Colonic mucosa (tissue), 4 donors: ENCODE measurements at regions not wholly inside any gene's neighbourhood (a gene's known extent, or its start where the extent isn't known, plus 50 kb on each side); places are given as distances from the start of the nearest gene placed in this dataset.

Experiments used
- DNase-seq: peaks from one replicate; pipeline ENCODE4 v3.0.0-alpha.2; 2020
- H3K27ac ChIP-seq: fragments of 200-600 bp; one replicate; pipeline ENCODE4 v1.8.0; 2021
- H3K27me3 ChIP-seq: fragments of 200-600 bp; one replicate; pipeline ENCODE4 v1.8.0; 2021
- H3K36me3 ChIP-seq: fragments of 200-600 bp; one replicate; pipeline ENCODE4 v1.8.0; 2021
- H3K4me1 ChIP-seq: fragments of 200-600 bp; one replicate; pipeline ENCODE4 v1.8.0; 2021; ENCODE audit warnings: mild to moderate bottlenecking
- H3K4me3 ChIP-seq: fragments of 200-600 bp; one replicate; pipeline ENCODE4 v1.8.0; 2021
- H3K9ac ChIP-seq, 2 donors: one replicate each; pipeline ENCODE4 v1.7.0; 2013; ENCODE audit warnings: control low read depth in 2 of 2, low read depth in 2 of 2, low read length in 2 of 2
- H3K9me3 ChIP-seq: fragments of 200-600 bp; one replicate; pipeline ENCODE4 v1.8.0; 2021
- CTCF ChIP-seq: fragments of 200-600 bp; IDR thresholded peaks from one replicate; pipeline ENCODE4 v1.8.0; 2022; ENCODE audit warnings: antibody characterized with exemption, mild to moderate bottlenecking
- intact Hi-C: fragments of 100-400 bp; cut with DNase I; formaldehyde crosslinking; loops from one replicate; pipeline ENCODE4 v1.14.1; 2022
- donor health status: healthy.
- donor health status: DM: no; HTN: no; CAD: no.
- donor health status: DM: no; HTN: no; CAD: no.

DNA sequence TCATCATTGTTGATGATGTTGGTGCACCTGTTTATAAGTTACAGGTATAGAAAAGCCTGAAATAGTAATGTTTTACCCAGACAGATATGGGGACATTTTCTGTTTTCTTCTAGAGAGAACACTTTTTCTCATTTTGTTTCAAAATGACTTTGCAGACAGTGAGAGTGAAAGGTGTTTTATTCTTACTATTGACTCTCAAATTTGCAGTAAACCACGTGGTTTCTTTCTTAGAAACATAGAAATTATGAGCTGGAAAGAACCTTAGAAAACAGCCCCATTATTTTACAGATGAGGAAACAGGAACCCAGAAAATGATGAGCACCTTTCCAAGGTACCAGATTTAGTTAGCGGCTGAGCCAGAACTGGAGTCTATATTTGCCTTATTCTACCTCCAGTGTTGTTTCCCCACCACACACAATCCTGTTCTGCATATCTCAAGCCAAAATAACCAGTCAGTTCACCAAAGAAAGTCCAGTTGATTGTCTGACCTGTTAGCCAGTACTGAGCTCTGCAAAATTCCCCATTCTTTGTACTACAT lies 138.9 kb upstream of the AHR start:
- Histone ChIP-seq H3K9me3 (no peaks in the 10 kb centered on the region), H3K9ac (no peak overlapping the region), H3K27me3 (no peaks in the 10 kb centered on the region), H3K27ac (no peak overlapping the region), H3K4me3 (no peak overlapping the region), H3K4me1 (no peaks in the 10 kb centered on the region), H3K36me3 (no peaks in the 10 kb centered on the region)
- no peak for DNase-seq
- intact Hi-C loops, result no loop called here
- no peak for TF ChIP-seq CTCF

DNA sequence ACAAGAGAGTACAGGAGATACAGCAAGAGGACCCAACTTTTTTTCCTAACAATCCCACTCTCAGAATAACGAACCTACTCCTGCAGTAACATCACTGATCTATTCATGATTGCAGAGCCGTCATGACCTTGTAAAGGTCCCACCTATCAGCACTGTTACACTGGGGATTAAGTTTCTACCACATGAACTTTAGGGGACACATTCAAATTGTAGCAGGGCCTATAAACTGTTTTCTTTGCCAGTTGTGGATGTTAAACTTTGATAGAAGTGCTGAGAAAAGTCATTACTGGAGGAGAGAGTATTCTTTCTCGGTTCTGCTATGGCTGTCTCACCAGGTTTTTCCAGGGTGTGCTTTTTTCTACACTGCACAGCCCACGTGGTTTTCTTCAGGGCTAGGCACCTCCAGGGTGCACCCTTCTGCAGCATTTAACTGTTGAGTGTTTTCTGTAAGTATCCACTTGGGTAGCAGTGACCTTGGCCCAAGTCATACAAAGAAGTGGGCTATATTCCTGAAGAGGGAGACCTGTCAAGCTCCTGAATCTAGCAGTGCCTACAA lies 131.6 kb upstream of the AHR start:
- intact Hi-C loops, result no loop called here
- Histone ChIP-seq H3K9ac (no peak overlapping the region), H3K4me3 (no peak overlapping the region), H3K9me3 (no peaks in the 10 kb centered on the region), H3K4me1 (no peaks in the 10 kb centered on the region), H3K27me3 (no peaks in the 10 kb centered on the region), H3K27ac (no peak overlapping the region), H3K36me3 (no peaks in the 10 kb centered on the region)
- no peak for DNase-seq
- no peak for TF ChIP-seq CTCF

GRCh38 chr7:17168416-17168815 lies 130.0 kb upstream of the AHR start:
- no peaks in the 10 kb centered on the region for H3K27me3 ChIP-seq
- no peaks in the 10 kb centered on the region for H3K9me3 ChIP-seq
- TF ChIP-seq CTCF, result no peak
- no peaks in the 10 kb centered on the region for H3K4me1 ChIP-seq
- intact Hi-C loops, result no loop called here
- DNase-seq, result no peak
- no peak overlapping the region for H3K4me3 ChIP-seq
- no peak overlapping the region for H3K27ac ChIP-seq
- no peak overlapping the region for H3K9ac ChIP-seq
- H3K36me3 ChIP-seq, result no peaks in the 10 kb centered on the region

DNA sequence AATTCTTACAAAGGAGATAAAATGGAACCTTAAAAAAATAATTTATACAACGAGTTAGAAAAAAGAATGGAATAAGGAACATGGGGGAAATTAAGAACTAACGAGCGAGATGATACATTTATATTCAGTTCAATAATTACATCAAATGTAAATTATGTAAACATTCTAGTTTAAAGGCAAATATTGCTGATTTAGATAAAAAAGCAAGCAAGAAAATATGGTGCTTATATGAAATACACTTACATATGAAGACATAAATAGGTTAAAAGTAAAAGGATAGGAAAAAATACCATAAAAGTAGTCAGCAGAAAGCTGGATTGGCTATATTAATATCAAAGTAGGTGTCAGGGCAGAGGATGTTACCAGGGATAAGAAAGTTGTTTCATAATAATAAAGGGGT lies 127.0 kb upstream of the AHR start:
- H3K36me3 ChIP-seq, result no peaks in the 10 kb centered on the region
- H3K27ac ChIP-seq, result no peak overlapping the region
- DNase-seq, result no peak
- H3K4me3 ChIP-seq, result no peak overlapping the region
- no peak overlapping the region for H3K9ac ChIP-seq
- TF ChIP-seq CTCF, result no peak
- no peaks in the 10 kb centered on the region for H3K9me3 ChIP-seq
- intact Hi-C loops, result no loop called here
- no peaks in the 10 kb centered on the region for H3K4me1 ChIP-seq
- H3K27me3 ChIP-seq, result no peaks in the 10 kb centered on the region

DNA sequence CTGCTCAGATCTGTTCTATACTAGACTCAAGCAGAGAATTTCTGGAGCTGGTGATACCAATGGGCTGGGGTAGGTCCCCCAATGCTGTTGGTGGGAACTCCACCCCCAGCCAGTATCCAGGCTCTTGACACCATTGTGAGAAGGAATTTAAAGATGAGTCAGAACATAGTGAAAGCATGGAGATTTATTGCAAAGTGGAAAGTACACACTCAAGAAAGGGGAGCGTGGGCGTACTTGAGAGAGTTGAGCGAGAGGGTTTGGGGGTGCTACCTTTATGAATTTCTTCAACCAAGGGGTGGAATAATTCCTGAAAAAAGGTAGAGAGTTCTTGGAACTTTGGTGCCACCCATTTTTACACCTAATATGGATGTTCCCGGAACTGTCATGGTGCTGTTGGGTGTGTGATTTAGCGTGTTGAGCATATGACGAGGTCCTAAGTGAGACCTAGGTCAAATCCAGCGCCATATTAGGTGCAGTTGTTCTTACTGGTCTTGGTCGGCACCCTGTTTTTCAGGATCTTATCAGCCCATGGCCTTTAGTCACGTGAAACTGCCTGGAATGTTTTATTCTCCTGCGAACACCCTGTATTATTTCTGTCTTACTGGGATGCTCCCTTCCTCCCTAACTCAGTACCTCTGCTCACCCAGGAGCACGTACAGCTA lies 122.0 kb upstream of the AHR start:
- Histone ChIP-seq H3K9me3 (no peaks in the 10 kb centered on the region), H3K9ac (no peak overlapping the region), H3K36me3 (no peaks in the 10 kb centered on the region), H3K27ac (no peak overlapping the region), H3K4me3 (no peak overlapping the region), H3K4me1 (no peaks in the 10 kb centered on the region), H3K27me3 (no peaks in the 10 kb centered on the region)
- intact Hi-C loops, result no loop called here
- no peak for TF ChIP-seq CTCF
- no peak for DNase-seq
